ENCODE measurements at regions not wholly inside any gene's neighbourhood (a gene's known extent, or its start where the extent isn't known, plus 50 kb on each side); places are given as distances from the start of the nearest gene placed in this dataset.

GRCh38 chr13:48148454-48148853 lies 53.5 kb upstream of the MED4 start:
- TF ChIP-seq CTCF (IDR thresholded peaks at IDR 0.05), result no peak
- TF ChIP-seq NR2C2 (CRISPR knock-in tag; IDR thresholded peaks at IDR 0.05), result no peak
- no peak for TF ChIP-seq RORB (CRISPR knock-in tag; IDR thresholded peaks at IDR 0.05)
- no peak for TF ChIP-seq IRF2 (CRISPR knock-in tag; IDR thresholded peaks at IDR 0.05; ENCODE audit: borderline replicate concordance, low read depth)
- TF ChIP-seq JUN (CRISPR knock-in tag; IDR thresholded peaks at IDR 0.05), result no peak
- no peak for TF ChIP-seq ATF6 (CRISPR knock-in tag; IDR thresholded peaks at IDR 0.05)
- TF ChIP-seq USF2 (CRISPR knock-in tag; IDR thresholded peaks at IDR 0.05), result no peak
- TF ChIP-seq PRRX2 (CRISPR knock-in tag; IDR thresholded peaks at IDR 0.05), result no peak
- no peak for TF ChIP-seq ZBTB21 (CRISPR knock-in tag; IDR thresholded peaks at IDR 0.05; ENCODE audit: borderline replicate concordance)
- no peak for TF ChIP-seq NFE2L1 (CRISPR knock-in tag; IDR thresholded peaks at IDR 0.05)
- TF ChIP-seq PREB (CRISPR knock-in tag; IDR thresholded peaks at IDR 0.05; ENCODE audit: borderline replicate concordance), result no peak
- no peak for TF ChIP-seq IRF1 (CRISPR knock-in tag; IDR thresholded peaks at IDR 0.05)
- TF ChIP-seq CDX4 (CRISPR knock-in tag; IDR thresholded peaks at IDR 0.05; ENCODE audit: borderline replicate concordance), result no peak
- no peak for TF ChIP-seq FOXK1 (CRISPR knock-in tag; IDR thresholded peaks at IDR 0.05)
